HG03575 (cell line): ENCODE measurements at regions not wholly inside any gene's neighbourhood (a gene's known extent, or its start where the extent isn't known, plus 50 kb on each side); places are given as distances from the start of the nearest gene placed in this dataset.
"Not testable (repeated sequence)": the region's sequence is repeated elsewhere in the genome, so short reads cannot be mapped to it uniquely, and the experiment has no call there.

ENCODE experiments used
- ATAC-seq: cut with Tn5 transposase; IDR thresholded peaks from one replicate; pipeline ENCODE4 v1.9.1; 2021; ENCODE audit not compliant: unreplicated experiment, insufficient number of reproducible peaks, low FRiP score; ENCODE audit errors: extremely low read depth

DNA sequence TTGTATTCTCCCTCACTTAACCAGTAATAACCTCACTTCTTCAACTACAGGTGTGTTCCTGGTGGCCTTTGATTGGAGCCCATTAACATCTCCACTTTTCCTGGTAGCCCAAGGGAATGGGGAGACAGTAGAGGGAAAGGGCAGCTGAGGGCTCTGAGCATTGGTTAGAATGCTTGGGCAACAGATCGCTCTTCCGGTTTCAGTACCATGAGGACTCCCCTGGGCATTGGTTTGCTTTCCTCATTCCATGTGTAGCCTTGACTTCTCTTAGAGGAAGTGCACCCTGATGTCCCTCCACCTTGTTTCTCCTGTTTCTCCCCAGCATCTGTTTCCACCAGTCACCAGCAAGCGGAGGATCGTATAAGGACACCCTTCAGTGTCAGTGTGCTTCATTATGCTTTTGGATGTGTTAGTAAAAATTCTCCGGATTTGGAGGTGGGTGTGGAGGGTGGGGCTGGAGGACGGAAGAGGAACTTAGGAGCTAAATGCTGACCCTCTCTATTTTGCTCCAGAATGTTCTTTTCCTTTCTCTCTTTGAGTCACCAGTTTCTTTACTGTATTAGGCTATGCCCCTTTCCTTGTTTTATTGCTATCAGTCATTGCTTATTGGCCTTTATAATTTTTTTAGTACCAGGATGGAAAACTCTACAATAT, 50.6 kb upstream of the ZNG1B start:
- not testable (repeated sequence) for ATAC-seq

DNA sequence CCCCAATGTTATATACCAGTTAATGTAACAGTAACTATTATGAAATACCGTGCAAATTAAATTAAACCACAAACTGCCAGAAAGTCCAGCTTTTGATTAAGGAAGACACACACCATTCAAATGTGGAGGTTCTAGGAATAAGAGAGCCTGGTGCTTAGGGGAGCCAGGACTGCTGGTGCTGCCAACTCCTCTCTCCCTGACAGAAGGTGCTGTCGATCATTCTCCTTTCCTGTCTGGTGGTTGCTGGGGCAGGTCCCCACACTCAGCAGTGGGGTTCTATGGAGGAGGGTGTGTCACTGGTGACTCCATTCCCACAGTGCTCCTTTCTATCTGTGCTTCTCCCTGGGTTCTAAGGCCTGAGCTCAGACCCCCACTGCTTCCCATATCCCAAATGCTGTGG, 57.9 kb upstream of the ZNG1B start:
- ATAC-seq, result not testable (repeated sequence)

DNA sequence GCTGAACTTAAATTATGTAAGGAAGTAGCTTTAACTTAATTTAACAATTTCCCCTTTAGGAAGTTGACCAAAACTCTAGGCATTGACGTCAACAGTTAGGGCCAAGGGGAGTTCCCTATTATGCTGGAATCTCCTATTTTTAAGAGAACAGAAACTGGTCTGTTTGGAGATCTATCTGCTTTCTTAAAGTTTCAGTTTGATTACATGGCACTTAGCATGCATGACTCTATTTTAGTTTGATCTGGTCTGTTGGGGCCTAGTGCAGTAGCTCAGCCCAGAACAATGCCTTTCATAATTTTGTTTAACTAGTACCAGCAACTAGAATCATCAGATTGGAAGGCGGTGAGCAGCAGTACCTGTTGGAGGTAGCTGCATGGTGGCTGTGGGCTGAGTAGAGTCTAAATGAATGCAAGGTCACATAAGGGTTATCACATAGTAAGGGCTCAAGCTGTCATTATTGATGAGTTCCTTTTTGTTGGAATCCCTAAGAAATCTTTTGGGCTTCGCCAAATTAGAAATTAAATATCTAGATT, 60.5 kb upstream of the ZNG1B start:
- peak; percentile 71 for ATAC-seq

DNA sequence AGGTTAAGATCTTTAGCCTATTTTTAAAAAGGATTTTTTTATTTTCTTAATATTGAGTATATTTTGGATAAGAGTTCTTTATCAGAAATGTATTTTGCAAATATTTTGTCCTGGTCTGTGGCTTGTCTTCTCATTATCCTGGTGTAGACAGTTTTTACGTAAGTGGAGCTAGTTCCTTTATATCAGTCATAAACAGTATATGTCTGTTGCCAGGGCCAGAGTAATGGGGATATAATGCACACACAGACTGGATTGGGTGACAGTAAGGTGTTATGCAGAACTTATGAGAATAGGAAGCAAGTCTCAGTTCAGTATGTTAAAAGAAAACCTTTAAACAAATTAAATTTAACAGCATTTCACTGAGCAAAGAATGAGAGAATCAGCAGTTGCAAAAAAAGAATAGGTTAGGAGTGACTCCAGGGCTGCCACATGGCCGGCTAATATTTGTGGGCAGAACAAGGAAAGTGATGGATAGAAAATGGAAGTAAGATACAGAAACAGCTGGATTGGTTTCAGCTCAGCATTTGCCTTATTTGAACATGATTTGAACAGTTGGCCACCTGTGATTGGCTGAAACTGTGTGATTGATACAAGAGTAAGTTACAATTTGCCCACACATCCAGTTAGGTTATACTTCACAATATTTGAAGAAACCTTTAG, 61.1 kb upstream of the ZNG1B start:
- peak; percentile 6 for ATAC-seq

DNA sequence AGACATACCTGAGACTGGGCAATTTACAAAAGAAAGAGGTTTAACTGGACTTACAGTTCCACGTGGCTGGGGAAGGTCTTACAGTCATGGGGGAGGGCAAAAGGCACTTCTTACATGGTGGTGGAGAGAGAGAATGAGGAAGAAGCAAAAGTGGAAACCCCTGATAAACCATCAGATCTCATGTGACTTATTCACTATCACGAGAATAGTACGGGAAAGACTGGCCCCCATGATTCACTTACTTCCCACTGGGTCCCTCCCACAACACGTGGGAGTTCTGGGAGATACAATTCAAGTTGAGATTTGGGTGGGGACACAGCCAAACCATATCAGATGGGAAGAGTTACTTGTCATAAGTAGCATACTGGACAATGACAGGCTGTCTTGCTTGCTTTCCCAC, 62.6 kb upstream of the ZNG1B start:
- not testable (repeated sequence) for ATAC-seq

DNA sequence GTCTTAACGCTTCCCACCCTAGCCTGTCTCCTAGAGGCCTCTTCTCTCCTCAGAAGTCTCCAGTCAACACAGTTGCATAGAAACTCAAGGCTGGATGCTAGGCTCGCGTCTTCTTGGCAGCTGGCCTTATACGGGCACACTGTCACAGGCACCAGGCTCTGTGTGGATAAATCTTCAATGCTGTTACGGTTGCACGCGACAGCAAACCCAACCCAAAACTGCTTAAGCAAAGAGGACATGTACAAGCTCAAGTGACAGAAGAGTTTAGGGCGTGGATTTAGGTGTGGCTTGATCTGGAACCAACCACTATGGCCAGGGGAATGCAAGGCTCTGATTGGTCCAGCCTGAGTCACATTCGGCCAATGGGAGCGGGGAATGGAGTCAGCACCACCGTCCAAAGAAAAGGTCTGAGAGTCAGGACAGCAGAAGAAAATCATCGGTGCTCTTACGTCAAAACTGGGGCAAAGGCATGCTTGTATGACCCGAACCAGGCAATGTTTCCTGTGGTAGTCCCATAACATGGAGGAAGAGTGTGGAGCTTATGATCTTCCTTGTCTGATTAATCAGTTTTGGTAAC, 65.1 kb upstream of the ZNG1B start:
- not testable (repeated sequence) for ATAC-seq

DNA sequence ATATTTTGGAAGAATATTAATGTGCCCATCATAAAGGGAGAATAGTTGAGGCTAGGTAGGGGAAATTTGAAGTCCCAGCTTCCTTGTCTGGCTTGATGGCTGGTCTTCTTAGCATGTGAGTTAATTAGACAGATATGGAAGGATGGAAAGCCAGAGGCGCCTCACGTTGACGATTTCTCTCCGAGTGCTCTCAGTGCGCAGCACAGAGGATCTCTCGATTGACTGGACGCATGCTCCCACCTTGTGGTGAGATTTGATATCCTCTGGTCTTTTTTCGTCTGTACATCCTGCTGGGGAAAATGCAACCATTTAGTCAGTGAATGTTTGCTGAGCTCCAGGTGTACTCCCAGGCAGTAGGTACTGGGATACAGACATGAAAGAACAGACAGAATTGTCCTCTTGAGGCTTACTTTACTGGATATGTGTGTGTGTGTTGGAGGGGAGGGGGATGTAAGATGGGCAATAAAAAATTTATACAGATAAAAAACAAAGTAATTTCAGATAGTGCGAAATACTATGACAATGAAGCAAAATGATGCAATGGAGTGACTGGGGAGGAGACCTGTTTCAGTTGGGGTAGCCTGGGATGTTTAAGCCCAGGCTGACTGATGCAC, 66.9 kb upstream of the ZNG1B start:
- ATAC-seq, result no peak

DNA sequence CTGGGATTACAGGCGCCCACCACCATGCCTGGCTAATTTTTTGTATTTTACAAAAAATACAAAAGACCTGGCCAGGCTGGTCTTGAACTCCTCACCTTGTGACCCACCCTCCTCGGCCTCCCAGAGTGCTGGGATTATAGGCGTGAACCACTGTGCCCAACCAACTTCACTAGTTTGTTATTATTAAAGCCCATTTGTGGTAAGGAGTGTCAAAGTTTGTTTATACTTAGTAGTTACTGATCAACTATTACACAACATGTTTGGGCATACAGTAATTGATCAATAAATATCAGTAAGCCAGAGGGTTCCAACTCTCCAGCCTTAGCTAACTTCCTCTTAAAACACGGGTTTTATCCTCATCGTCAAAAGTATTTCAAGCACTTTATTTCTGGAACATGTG, 67.5 kb upstream of the ZNG1B start:
- no peak for ATAC-seq

DNA sequence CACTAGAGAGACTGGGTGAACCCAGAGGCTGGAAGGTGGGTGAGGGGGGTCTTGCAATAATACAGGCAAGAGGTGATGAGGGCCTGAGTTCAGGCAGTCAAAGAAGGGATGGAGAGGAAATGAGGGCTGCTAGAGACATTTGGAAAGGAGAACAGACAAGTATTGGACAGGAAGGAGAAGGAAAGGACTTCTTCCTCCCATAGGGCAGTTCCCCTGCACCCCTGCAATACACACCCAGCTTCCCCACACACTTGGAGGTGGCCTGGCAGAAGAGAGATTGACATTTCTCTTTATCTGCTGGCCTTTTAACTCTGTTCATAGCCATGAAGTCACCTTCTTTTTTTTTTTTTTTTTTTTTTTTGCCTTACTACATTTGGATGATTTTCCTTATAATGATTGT, 68.9 kb upstream of the ZNG1B start:
- not testable (repeated sequence) for ATAC-seq

DNA sequence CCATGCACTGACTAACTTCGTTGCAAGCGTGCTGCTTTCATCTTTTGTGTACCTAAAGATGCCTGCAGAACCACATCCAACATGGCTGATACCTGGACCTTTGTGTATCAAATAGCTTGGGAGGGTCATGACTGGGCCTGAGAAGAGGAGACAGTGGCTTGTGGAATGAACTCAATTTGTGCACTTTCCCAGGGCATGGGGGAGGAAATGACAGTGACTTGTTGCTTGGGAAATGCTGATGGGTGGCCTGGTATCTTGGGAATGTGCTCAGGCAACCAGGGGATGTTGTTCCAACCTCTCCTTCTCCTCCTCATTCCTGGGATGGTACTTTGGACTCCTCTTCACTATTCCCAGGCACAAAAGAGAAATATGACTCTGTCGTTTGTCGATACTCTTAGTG, 70.7 kb upstream of the ZNG1B start:
- not testable (repeated sequence) for ATAC-seq

DNA sequence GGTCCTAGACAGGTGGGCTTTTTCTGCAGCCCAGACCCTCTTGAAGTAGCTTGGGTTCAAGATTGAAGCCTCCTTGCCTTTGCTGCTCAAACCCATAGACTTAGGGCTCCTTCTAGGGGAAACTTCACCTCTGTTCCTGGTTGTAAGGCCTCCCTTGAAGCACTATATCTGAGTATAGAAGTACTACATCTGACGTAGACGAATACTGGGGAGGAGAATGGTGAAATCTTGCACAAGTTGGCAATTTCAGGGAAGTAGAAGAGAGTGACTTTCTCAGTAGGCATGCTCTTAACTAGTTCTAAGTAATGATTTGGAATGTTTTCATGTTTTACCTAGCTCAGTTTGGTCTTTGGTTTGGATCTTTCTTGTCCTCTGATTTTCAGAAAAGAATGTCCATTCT, 71.7 kb upstream of the ZNG1B start:
- ATAC-seq, result not testable (repeated sequence)

DNA sequence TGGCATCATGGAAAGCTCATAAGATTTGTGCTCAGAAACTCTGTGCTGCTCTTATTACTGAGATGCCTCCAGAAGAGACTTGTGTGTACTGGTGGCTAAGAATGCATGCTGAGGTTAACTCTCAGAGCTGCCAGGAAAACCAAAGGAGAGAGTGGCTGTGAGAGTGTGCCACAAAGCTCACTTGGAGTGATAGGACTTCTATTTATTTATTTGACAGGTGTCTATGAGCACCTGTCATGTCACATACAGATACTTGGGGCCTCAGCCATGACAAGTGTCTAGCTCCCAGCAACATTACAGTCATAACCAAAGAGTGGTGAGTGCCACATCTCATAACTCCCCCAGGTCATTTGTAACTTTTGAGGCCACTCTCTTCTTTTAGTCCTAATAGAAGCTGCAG, 72.2 kb upstream of the ZNG1B start:
- ATAC-seq, result not testable (repeated sequence)

DNA sequence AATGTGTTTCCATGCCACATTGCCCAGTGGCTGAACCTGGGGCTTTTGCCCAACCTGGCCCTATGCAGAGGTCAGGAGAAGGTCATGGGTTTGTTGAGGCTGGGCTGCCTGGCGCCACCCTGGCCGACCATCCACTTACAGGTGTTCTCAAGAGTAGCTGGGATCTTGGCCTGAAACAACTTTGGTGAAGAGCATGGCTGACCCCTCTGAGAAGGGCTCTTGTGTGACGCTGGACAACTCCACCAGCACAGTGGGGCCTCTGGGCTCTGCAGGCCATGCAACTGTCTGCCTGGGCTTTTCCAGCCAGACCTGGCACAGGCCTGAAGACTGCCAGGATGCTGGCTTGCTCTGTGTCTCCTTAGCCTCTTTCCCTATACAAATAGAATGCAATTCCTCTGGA, 76.4 kb upstream of the ZNG1B start:
- no peak for ATAC-seq

DNA sequence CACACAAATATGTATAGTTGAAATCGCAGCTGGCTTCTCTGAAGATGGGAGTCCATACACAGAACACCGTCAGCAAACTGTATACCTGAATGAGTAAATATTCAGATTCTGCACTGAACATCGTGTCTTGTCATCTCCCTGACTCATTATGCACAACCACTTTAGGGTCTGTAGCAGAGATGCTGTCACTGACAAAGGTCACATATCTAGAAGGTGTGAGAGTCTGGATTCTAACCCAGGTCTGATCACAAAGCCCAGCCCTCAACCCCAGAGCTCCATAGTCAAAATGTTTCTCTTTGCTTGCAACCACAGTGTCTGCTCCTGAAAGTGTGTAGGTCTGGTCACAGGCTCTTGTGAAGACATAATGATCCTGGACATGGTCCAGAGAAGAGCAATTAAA, 78.3 kb upstream of the PAX8 start:
- no peak for ATAC-seq

DNA sequence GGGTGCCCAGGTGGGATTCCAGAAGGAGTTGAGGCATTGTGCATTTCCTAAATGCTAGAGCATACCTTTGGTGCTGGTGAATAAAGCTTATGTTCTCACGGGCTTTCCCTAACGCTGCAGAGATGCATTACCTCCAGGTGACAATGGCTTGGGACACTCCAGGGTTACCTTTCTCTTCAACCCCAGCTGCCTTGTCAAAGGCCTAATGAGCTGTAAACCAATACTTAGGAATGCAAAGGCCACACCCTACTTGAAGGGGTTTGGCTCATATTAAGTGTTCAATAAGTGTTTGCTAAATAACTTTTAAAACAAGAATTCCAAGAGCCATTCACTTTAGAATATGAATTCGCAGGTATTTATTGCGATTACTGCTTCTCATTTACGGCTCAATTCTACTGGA, 77.6 kb upstream of the PAX8 start:
- not testable (repeated sequence) for ATAC-seq

DNA sequence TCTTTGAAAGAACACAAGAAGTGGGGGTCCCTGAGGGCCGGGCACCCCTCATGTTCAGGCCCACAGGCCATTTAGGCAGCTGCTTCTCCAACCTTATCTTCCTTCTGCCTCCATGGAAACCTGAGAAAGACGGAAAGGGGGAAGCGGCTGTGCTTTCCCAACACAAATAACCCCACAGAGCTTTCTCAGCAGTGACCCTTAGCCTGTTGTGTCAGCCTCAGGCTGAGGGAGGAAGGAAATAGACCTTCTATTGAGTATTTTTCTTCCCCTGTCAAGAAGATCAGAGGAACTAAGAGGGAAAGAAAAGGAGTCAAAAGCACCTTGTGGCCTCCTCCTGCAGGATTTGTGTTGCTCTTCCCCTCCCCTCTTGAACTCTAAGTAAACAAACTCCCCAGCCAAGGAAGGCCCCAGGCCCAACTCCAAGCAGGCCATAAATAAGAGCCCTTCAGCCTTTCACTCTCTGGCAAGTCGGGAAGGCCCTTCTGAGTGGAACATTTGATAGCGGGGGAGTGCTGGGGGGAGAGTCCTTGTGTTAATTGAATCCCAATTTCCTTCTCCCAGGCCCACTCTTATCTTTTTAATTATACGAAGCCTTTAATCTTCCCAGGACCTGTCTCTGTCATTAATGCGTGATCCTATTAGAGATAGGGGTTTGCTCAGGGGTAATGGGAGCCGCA, 76.8 kb upstream of the PAX8 start:
- ATAC-seq, result not testable (repeated sequence)

DNA sequence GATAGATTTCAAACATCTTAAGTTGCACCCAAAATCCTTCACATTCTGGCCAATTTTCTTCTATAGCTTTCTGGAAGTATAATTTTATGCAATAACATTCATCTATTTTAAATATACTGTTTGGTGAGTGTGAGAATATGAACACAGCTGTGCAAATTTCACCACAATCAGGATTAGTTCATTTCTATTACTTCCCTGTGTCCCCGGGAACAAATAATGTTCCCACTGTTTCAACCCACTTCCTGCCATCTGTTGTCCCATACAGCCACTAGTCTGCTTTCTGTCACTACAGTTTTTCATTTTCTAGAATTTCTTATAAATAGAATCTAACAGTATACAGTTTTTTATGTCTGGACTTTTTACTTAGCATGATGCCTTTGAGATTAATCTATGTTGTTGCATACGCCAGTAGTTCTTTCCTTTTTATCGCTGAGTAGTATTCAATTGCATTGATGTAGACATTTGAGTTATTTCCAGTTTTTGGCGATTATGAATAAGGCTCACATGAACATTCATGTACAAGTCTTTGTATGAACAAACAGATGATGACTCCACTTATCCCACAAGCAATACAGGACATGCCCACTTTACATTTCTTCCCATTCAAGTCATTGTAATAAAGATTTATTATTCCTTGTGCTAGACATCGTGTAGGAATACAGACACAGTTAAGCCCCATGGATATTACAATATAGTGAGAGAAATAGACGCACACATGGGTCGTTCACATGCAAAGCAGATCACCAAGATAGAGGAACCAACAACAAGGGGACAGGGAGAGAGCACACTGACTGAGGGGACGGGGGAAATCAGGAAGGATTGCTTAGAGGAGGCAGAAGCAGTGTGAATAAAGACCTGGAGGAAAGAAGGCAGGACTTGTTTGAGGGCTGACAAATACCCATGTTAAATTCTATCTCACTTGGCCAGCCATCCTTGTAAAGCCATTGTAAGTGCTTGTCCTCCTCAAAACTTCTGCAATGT, 72.9 kb upstream of the PAX8 start:
- no peak for ATAC-seq

DNA sequence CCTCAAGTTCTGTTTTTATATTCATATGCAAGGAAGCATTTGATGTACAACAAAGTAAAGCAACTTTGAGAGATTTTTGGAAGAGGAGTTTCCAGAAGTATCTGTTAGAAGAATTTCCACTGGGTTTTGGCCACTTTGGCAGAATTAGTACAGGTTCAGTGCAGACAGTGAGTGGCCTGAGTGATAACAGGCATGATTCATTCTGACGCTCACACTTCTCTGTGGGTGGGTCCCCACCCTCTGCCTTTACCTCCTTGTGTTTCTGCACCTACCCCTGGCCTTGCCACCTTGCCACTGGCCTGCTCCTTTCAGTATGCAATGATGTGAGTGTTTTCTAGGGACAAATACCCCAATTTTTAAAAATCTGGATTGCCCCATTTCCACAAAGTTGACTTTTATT, 65.1 kb upstream of the PAX8 start:
- ATAC-seq, result not testable (repeated sequence)
